MCF 10A (cell line): ENCODE measurements at regions not wholly inside any gene's neighbourhood (a gene's known extent, or its start where the extent isn't known, plus 50 kb on each side); places are given as distances from the start of the nearest gene placed in this dataset.
"Not testable (repeated sequence)": the region's sequence is repeated elsewhere in the genome, so short reads cannot be mapped to it uniquely, and the experiment has no call there.

Experiments used
- BruUV-seq: library from RNA; stranded (reverse); fragments of 400-500 nt; replicated peaks from 2 replicates; lab custom pipeline; 2021; lab: Mats Ljungman, UMichigan
- CTCF ChIA-PET: fragments of 300-600 bp; sonication (Branson Sonifier 250); formaldehyde crosslinking; extraction: SDS; loops from one replicate; lab custom pipeline; 2021; ENCODE audit warnings: antibody characterized with exemption, inconsistent platforms; lab: Yijun Ruan, JAX
- POLR2A ChIA-PET: fragments of 300-600, 350-650 bp; sonication (Branson Sonifier 250); formaldehyde crosslinking; extraction: SDS; loops from one replicate; lab custom pipeline; 2020; ENCODE audit warnings: antibody characterized with exemption, inconsistent platforms; lab: Yijun Ruan, JAX
- DNase-seq: peaks from one replicate; pipeline ENCODE4 v3.0.0-alpha.2; 2018; ENCODE audit not compliant: unreplicated experiment
- H3K27ac Mint-ChIP-seq: one replicate; pipeline ENCODE4 v1.8.0; 2022; ENCODE audit warnings: mild to moderate bottlenecking, low read depth, mixed read lengths; ENCODE audit not compliant: unreplicated experiment
- H3K27me3 Mint-ChIP-seq: one replicate; pipeline ENCODE4 v1.8.0; 2022; ENCODE audit warnings: mixed read lengths; ENCODE audit not compliant: insufficient read depth, unreplicated experiment
- H3K36me3 Mint-ChIP-seq: one replicate; pipeline ENCODE4 v1.8.0; 2022; ENCODE audit warnings: mild to moderate bottlenecking, moderate library complexity, mixed read lengths; ENCODE audit not compliant: insufficient read depth, unreplicated experiment
- H3K4me1 Mint-ChIP-seq: one replicate; pipeline ENCODE4 v1.8.0; 2022; ENCODE audit warnings: mixed read lengths; ENCODE audit not compliant: insufficient read depth, unreplicated experiment
- H3K4me3 Mint-ChIP-seq: one replicate; pipeline ENCODE4 v1.8.0; 2022; ENCODE audit warnings: mild to moderate bottlenecking, moderate library complexity, mixed read lengths; ENCODE audit not compliant: unreplicated experiment
- H3K9me3 Mint-ChIP-seq: one replicate; pipeline ENCODE4 v1.8.0; 2022; ENCODE audit warnings: mixed read lengths; ENCODE audit not compliant: unreplicated experiment
- intact Hi-C: fragments of 100-400 bp; cut with micrococcal nuclease; formaldehyde crosslinking; loops from 2 replicates; pipeline ENCODE4 v1.14.1; 2022
- TF ChIP-seq, protein P1 (sequence below): fragments of 200-600 bp; IDR thresholded peaks from one replicate; pipeline ENCODE4 v1.8.0; 2022; ENCODE audit warnings: antibody characterized with exemption, mild to moderate bottlenecking; ENCODE audit not compliant: unreplicated experiment

DNA sequence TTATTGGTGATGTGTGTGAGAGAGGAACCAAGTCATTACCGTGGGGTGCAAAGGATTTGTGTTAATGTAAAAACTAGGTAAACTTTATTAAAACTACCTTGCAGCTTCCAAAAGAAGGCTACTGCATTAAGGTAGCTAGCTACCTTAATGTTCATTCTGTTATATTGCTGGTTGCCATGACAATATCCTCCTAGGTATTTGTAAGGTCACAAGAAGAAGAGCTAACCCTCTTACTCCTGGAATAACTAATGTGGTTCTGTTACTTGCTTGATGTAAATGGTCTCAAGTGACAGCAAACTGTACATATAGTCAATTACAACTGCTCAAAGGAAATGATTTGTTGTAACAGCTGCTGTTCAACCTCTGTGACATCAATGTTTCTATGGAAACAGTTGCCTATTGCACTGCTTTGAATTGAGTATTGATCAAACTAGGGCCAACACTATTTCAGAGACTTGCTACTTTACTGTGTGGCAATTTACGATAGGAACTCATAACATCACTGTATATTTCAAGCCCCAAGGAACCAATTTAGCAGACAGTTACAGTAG, 319.8 kb upstream of the HNRNPA3 start:
- peaks cover 75% of the 10 kb centered on the region for H3K27me3 Mint-ChIP-seq
- no peak overlapping the region for H3K27ac Mint-ChIP-seq
- ChIA-PET CTCF (no interaction called here), POLR2A (no interaction called here)
- no peak for DNase-seq
- H3K4me1 Mint-ChIP-seq: no peaks in the 10 kb centered on the region
- no TSS peak for BruUV-seq
- no peaks in the 10 kb centered on the region for H3K9me3 Mint-ChIP-seq
- TF ChIP-seq, protein P1, sequence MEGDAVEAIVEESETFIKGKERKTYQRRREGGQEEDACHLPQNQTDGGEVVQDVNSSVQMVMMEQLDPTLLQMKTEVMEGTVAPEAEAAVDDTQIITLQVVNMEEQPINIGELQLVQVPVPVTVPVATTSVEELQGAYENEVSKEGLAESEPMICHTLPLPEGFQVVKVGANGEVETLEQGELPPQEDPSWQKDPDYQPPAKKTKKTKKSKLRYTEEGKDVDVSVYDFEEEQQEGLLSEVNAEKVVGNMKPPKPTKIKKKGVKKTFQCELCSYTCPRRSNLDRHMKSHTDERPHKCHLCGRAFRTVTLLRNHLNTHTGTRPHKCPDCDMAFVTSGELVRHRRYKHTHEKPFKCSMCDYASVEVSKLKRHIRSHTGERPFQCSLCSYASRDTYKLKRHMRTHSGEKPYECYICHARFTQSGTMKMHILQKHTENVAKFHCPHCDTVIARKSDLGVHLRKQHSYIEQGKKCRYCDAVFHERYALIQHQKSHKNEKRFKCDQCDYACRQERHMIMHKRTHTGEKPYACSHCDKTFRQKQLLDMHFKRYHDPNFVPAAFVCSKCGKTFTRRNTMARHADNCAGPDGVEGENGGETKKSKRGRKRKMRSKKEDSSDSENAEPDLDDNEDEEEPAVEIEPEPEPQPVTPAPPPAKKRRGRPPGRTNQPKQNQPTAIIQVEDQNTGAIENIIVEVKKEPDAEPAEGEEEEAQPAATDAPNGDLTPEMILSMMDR: no peak
- intact Hi-C loops: no loop called here
- H3K4me3 Mint-ChIP-seq: no peak overlapping the region
- H3K36me3 Mint-ChIP-seq: no peaks in the 10 kb centered on the region

DNA sequence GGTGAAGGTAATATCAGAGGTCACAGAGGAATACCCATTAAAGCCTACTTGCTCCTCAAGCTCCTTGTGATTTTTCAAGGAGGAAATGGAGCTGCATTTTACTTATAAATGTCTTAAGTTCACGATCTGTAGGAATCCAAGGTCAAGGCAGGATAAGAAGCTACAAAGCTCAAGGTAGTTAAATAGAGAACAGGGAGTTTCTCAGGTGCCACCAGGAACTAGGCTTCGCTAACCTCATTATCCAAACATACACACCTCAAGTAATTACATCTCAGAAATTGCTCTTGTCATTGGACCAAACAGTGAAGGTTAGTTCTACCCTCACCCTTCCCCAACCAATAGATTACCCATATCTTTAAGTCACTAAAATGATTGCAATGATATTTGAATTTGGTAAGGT, 317.4 kb upstream of the HNRNPA3 start:
- H3K9me3 Mint-ChIP-seq: no peaks in the 10 kb centered on the region
- TF ChIP-seq, protein P1: no peak
- no peaks in the 10 kb centered on the region for H3K36me3 Mint-ChIP-seq
- peaks cover 72% of the 10 kb centered on the region for H3K27me3 Mint-ChIP-seq
- POLR2A ChIA-PET: no interaction called here
- intact Hi-C loops: no loop called here
- no peaks in the 10 kb centered on the region for H3K4me1 Mint-ChIP-seq
- DNase-seq: no peak
- no peak overlapping the region for H3K4me3 Mint-ChIP-seq
- no TSS peak for BruUV-seq
- no peak overlapping the region for H3K27ac Mint-ChIP-seq
- CTCF ChIA-PET: interaction anchor here (0.6 kb wide), 1 partner anchor 63 kb away, joined by 3 read pairs; no protein-coding TSS in a partner anchor

DNA sequence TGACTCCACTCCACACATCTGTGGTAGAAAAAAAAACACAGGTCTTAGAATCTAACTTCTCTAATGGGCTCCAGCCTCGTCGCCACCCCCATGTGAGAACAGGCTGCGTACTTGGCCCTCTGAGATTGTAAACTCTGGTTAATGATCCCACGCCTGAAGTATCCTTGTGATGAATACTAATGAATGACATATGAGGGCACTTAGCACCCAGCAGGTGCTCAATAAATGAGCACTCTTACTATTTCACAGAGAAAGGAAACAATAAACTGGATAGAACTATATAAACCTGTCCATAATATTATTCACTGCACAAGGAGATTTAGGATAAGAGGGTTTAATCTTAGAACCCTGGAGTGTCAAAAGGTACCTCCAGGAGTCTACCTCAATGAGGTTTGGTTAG, 310.1 kb upstream of the HNRNPA3 start:
- ChIA-PET POLR2A (no interaction called here), CTCF (interaction anchor here (0.7 kb wide), 1 partner anchor 761 kb away, joined by 3 read pairs; no protein-coding TSS in a partner anchor)
- BruUV-seq: no TSS peak
- intact Hi-C loops: no loop called here
- Mint-ChIP-seq H3K27ac (no peak overlapping the region), H3K4me3 (no peak overlapping the region), H3K9me3 (peaks cover 4% of the 10 kb centered on the region), H3K4me1 (no peaks in the 10 kb centered on the region), H3K27me3 (peaks cover 82% of the 10 kb centered on the region), H3K36me3 (no peaks in the 10 kb centered on the region)
- DNase-seq: no peak
- TF ChIP-seq, protein P1: no peak

DNA sequence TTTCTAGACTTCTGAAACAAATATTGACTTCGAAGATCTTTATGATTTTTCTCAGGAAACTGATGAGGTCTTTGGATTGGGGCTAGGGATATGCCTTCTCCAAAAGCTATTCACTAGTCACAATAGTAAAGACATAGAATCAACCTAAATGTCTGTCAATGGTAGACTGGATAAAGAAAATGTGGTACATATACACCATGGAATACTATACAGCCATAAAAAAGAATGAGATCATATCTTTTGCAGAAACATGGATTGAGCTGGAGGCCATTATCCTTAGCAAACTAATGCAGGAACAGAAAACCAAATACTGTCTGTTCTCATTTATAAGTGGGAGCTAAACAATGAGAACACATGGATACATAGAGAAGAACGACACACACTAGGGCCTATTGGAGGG, 308.5 kb upstream of the HNRNPA3 start:
- CTCF ChIA-PET: interaction anchor here (0.6 kb wide), 1 partner anchor 24 kb away, joined by 3 read pairs; no protein-coding TSS in a partner anchor
- H3K27ac Mint-ChIP-seq, DNase-seq, BruUV-seq, intact Hi-C loops, H3K4me3 Mint-ChIP-seq, H3K36me3 Mint-ChIP-seq, POLR2A ChIA-PET, H3K9me3 Mint-ChIP-seq, H3K4me1 Mint-ChIP-seq: not testable (repeated sequence)
- H3K27me3 Mint-ChIP-seq: peaks cover 82% of the 10 kb centered on the region
